ENCODE measurements at regions not wholly inside any gene's neighbourhood (a gene's known extent, or its start where the extent isn't known, plus 50 kb on each side); places are given as distances from the start of the nearest gene placed in this dataset.

GRCh38 chr15:38066612-38067011 lies 132.2 kb downstream of the TMCO5A start:
- TF ChIP-seq CTCF (IDR thresholded peaks at IDR 0.05) (no peak), POLR2AphosphoS5 (IDR thresholded peaks at IDR 0.05) (no peak)
